ENCODE measurements at regions not wholly inside any gene's neighbourhood (a gene's known extent, or its start where the extent isn't known, plus 50 kb on each side); places are given as distances from the start of the nearest gene placed in this dataset.

- DNase-seq: no peak
These were observed 646.2 kb upstream of the TSPY4 start for GRCh38 chrY:8690901-8691685.

GRCh38 chrY:8698571-8698970, 638.7 kb upstream of the TSPY4 start:
- DNase-seq: no peak

- DNase-seq: no peak
These were observed 631.5 kb upstream of the TSPY4 start for GRCh38 chrY:8705636-8706300.

- DNase-seq: no peak
These were observed 625.0 kb upstream of the TSPY4 start for GRCh38 chrY:8712296-8712695.

- no peak for DNase-seq
These were observed 622.0 kb upstream of the TSPY4 start for GRCh38 chrY:8715226-8715625.

GRCh38 chrY:8726616-8727015, 610.6 kb upstream of the TSPY4 start:
- no peak for DNase-seq

GRCh38 chrY:8729971-8730370, 607.3 kb upstream of the TSPY4 start:
- no peak for DNase-seq

- no peak for DNase-seq
These were observed 595.8 kb upstream of the TSPY4 start for GRCh38 chrY:8741343-8742069.

GRCh38 chrY:8764184-8764583, 573.1 kb upstream of the TSPY4 start:
- DNase-seq: no peak

- no peak for DNase-seq
These were observed 555.9 kb upstream of the TSPY4 start for GRCh38 chrY:8781184-8781890.

GRCh38 chrY:8794561-8794960, 542.7 kb upstream of the TSPY4 start:
- no peak for DNase-seq

- no peak for DNase-seq
These were observed 532.9 kb upstream of the TSPY4 start for GRCh38 chrY:8804317-8804716.

- DNase-seq: no peak
These were observed 529.4 kb upstream of the TSPY4 start for GRCh38 chrY:8807648-8808408.

- no peak for DNase-seq
These were observed 528.7 kb upstream of the TSPY4 start for GRCh38 chrY:8808611-8809010.

GRCh38 chrY:8809076-8809475, 528.2 kb upstream of the TSPY4 start:
- no peak for DNase-seq

GRCh38 chrY:8814143-8814542, 523.1 kb upstream of the TSPY4 start:
- no peak for DNase-seq

- no peak for DNase-seq
These were observed 521.6 kb upstream of the TSPY4 start for GRCh38 chrY:8815616-8816015.

- DNase-seq: no peak
These were observed 517.2 kb upstream of the TSPY4 start for GRCh38 chrY:8820032-8820431.

- no peak for DNase-seq
These were observed 516.2 kb upstream of the TSPY4 start for GRCh38 chrY:8821106-8821505.

- DNase-seq: no peak
These were observed 485.0 kb upstream of the TSPY4 start for GRCh38 chrY:8852278-8852677.

- no peak for DNase-seq
These were observed 448.9 kb upstream of the TSPY4 start for GRCh38 chrY:8888371-8888770.

GRCh38 chrY:8897876-8898275, 439.4 kb upstream of the TSPY4 start:
- DNase-seq: no peak

GRCh38 chrY:8905141-8905540, 432.1 kb upstream of the TSPY4 start:
- DNase-seq: no peak

Measured in NCI-H2171 treated with DMSO at 0.1 percent for 48 hours (cell line).